Activated CD4-positive, alpha-beta T cell treated with anti-CD3 and anti-CD28 coated beads for 36 hours (primary cell): ENCODE measurements at regions not wholly inside any gene's neighbourhood (a gene's known extent, or its start where the extent isn't known, plus 50 kb on each side); places are given as distances from the start of the nearest gene placed in this dataset.

ENCODE experiments used
- ATAC-seq: fragments of 200-7000 bp; cut with Tn5 transposase; one replicate; pipeline ENCODE4 v1.10.0; 2021; ENCODE audit warnings: mild to moderate bottlenecking, moderate library complexity
- CTCF ChIA-PET: fragments of 350-600 bp; sonication (Branson Sonifier 250); formaldehyde crosslinking; loops from one replicate; lab custom pipeline; 2021; ENCODE audit warnings: antibody characterized with exemption; lab: Charles Lee
- POLR2A ChIA-PET: fragments of 350-600 bp; sonication (Branson Sonifier 250); formaldehyde crosslinking; loops from one replicate; lab custom pipeline; 2021; ENCODE audit warnings: antibody characterized with exemption, inconsistent platforms; lab: Charles Lee
- DNase-seq: peaks from one replicate; pipeline ENCODE4 v3.0.0-alpha.2; 2020
- H3K27ac Mint-ChIP-seq: one replicate; pipeline ENCODE4 v1.8.0; 2021; ENCODE audit warnings: mixed read lengths
- H3K27me3 Mint-ChIP-seq: one replicate; pipeline ENCODE4 v1.8.0; 2021; ENCODE audit warnings: mixed read lengths
- H3K36me3 Mint-ChIP-seq: one replicate; pipeline ENCODE4 v1.8.0; 2021; ENCODE audit warnings: low read depth, mixed read lengths
- H3K4me1 Mint-ChIP-seq: one replicate; pipeline ENCODE4 v1.8.0; 2021; ENCODE audit warnings: mixed read lengths
- H3K4me3 Mint-ChIP-seq: one replicate; pipeline ENCODE4 v1.8.0; 2021; ENCODE audit warnings: mild to moderate bottlenecking, moderate library complexity, mixed read lengths
- H3K9me3 Mint-ChIP-seq: one replicate; pipeline ENCODE4 v1.8.0; 2021; ENCODE audit warnings: low read depth, mixed read lengths
- intact Hi-C, 2 experiments: fragments of 100-400 bp; cut with DNase I in 1 of 2; cut with micrococcal nuclease in 1 of 2; formaldehyde crosslinking; loops; one replicate each; pipeline versions ENCODE4 v1.14.2 to v1.15.1; 2022 to 2024; cut with DNase I, micrococcal nuclease

GRCh38 chr20:39137299-39137698 lies 175.2 kb downstream of the DHX35 start:
- ChIA-PET CTCF (interaction anchor here (0.6 to 1.4 kb wide), 2 partner anchors 19 to 534 kb away, joined by 3 read pairs; no protein-coding TSS in a partner anchor), POLR2A (no interaction called here)
- intact Hi-C loops: no loop called here
- ATAC-seq (no peak), DNase-seq (no peak)
- Mint-ChIP-seq H3K4me3 (no peak overlapping the region), H3K4me1 (no peaks in the 10 kb centered on the region), H3K36me3 (no peaks in the 10 kb centered on the region), H3K9me3 (no peaks in the 10 kb centered on the region), H3K27ac (no peak overlapping the region), H3K27me3 (peaks cover 5% of the 10 kb centered on the region)

- intact Hi-C loops: no loop called here
- DNase-seq (no peak), ATAC-seq (no peak)
- CTCF ChIA-PET: interaction anchor here (0.6 to 0.7 kb wide), 2 partner anchors 21 to 534 kb away, joined by 3 read pairs; no protein-coding TSS in a partner anchor
- Mint-ChIP-seq H3K27ac (no peak overlapping the region), H3K4me1 (no peaks in the 10 kb centered on the region), H3K36me3 (no peaks in the 10 kb centered on the region), H3K9me3 (no peaks in the 10 kb centered on the region), H3K27me3 (peaks cover 5% of the 10 kb centered on the region), H3K4me3 (no peak overlapping the region)
- POLR2A ChIA-PET: no interaction called here
These were observed 174.7 kb downstream of the DHX35 start for GRCh38 chr20:39136798-39137197.

GRCh38 chr20:39135885-39136544 lies 173.9 kb downstream of the DHX35 start:
- H3K4me3 Mint-ChIP-seq: no peak overlapping the region
- no peaks in the 10 kb centered on the region for H3K4me1 Mint-ChIP-seq
- DNase-seq (no peak), ATAC-seq (no peak)
- intact Hi-C loops: no loop called here
- H3K9me3 Mint-ChIP-seq: no peaks in the 10 kb centered on the region
- ChIA-PET CTCF (interaction anchor here (0.7 kb wide), 1 partner anchor 22 kb away, joined by 3 read pairs; no protein-coding TSS in a partner anchor), POLR2A (no interaction called here)
- H3K36me3 Mint-ChIP-seq: no peaks in the 10 kb centered on the region
- no peak overlapping the region for H3K27ac Mint-ChIP-seq
- H3K27me3 Mint-ChIP-seq: peaks cover 5% of the 10 kb centered on the region

GRCh38 chr20:39133201-39133600 lies 171.1 kb downstream of the DHX35 start:
- intact Hi-C loops: no loop called here
- no peak for ATAC-seq
- Mint-ChIP-seq H3K9me3 (no peaks in the 10 kb centered on the region), H3K27me3 (peaks cover 3% of the 10 kb centered on the region), H3K4me3 (no peak overlapping the region), H3K27ac (no peak overlapping the region), H3K36me3 (no peaks in the 10 kb centered on the region), H3K4me1 (no peaks in the 10 kb centered on the region)
- ChIA-PET POLR2A (no interaction called here), CTCF (no interaction called here)
- DNase-seq: no peak

- Mint-ChIP-seq H3K36me3 (no peaks in the 10 kb centered on the region), H3K4me3 (no peak overlapping the region), H3K9me3 (no peaks in the 10 kb centered on the region), H3K27me3 (peaks cover 3% of the 10 kb centered on the region), H3K27ac (no peak overlapping the region), H3K4me1 (no peaks in the 10 kb centered on the region)
- ChIA-PET POLR2A (no interaction called here), CTCF (no interaction called here)
- ATAC-seq (no peak), DNase-seq (no peak)
- intact Hi-C loops: no loop called here
These were observed 170.4 kb downstream of the DHX35 start for GRCh38 chr20:39132511-39132910.

- ChIA-PET POLR2A (no interaction called here), CTCF (interaction anchor here (0.8 kb wide), 1 partner anchor 174 kb away, joined by 3 read pairs; no protein-coding TSS in a partner anchor)
- no peak for ATAC-seq
- Mint-ChIP-seq H3K27ac (no peak overlapping the region), H3K4me3 (no peak overlapping the region), H3K4me1 (no peaks in the 10 kb centered on the region), H3K36me3 (no peaks in the 10 kb centered on the region), H3K27me3 (peaks cover 3% of the 10 kb centered on the region), H3K9me3 (no peaks in the 10 kb centered on the region)
- intact Hi-C loops: no loop called here
- DNase-seq: no peak
These were observed 169.9 kb downstream of the DHX35 start for GRCh38 chr20:39132093-39132492.

- H3K36me3 Mint-ChIP-seq: no peaks in the 10 kb centered on the region
- ChIA-PET CTCF (no interaction called here), POLR2A (no interaction called here)
- DNase-seq (no peak), ATAC-seq (no peak)
- H3K4me3 Mint-ChIP-seq: no peak overlapping the region
- no peak overlapping the region for H3K27ac Mint-ChIP-seq
- peaks cover 2% of the 10 kb centered on the region for H3K27me3 Mint-ChIP-seq
- intact Hi-C loops: no loop called here
- no peaks in the 10 kb centered on the region for H3K9me3 Mint-ChIP-seq
- no peaks in the 10 kb centered on the region for H3K4me1 Mint-ChIP-seq
These were observed 168.5 kb downstream of the DHX35 start for GRCh38 chr20:39130627-39131026.

- no peak for DNase-seq
- intact Hi-C loops: no loop called here
- H3K4me1 Mint-ChIP-seq: no peaks in the 10 kb centered on the region
- H3K27me3 Mint-ChIP-seq: peaks cover 5% of the 10 kb centered on the region
- ChIA-PET POLR2A (no interaction called here), CTCF (no interaction called here)
- no peak overlapping the region for H3K4me3 Mint-ChIP-seq
- no peak overlapping the region for H3K27ac Mint-ChIP-seq
- H3K36me3 Mint-ChIP-seq: no peaks in the 10 kb centered on the region
- no peak for ATAC-seq
- H3K9me3 Mint-ChIP-seq: no peaks in the 10 kb centered on the region
These were observed 167.4 kb downstream of the DHX35 start for GRCh38 chr20:39129523-39129922.

- intact Hi-C loops: no loop called here
- no peak overlapping the region for H3K4me3 Mint-ChIP-seq
- H3K4me1 Mint-ChIP-seq: no peaks in the 10 kb centered on the region
- CTCF ChIA-PET: interaction anchor here (1.0 kb wide), 1 partner anchor 16 kb away, joined by 3 read pairs; no protein-coding TSS in a partner anchor
- H3K27me3 Mint-ChIP-seq: peaks cover 22% of the 10 kb centered on the region
- no peaks in the 10 kb centered on the region for H3K9me3 Mint-ChIP-seq
- no peak overlapping the region for H3K27ac Mint-ChIP-seq
- no peak for DNase-seq
- ATAC-seq: no peak
- POLR2A ChIA-PET: no interaction called here
- H3K36me3 Mint-ChIP-seq: no peaks in the 10 kb centered on the region
These were observed 161.9 kb downstream of the DHX35 start for GRCh38 chr20:39124064-39124463.

GRCh38 chr20:39123185-39123557 lies 161.0 kb downstream of the DHX35 start:
- POLR2A ChIA-PET: no interaction called here
- CTCF ChIA-PET: interaction anchor here (1.0 kb wide), 1 partner anchor 15 kb away, joined by 3 read pairs; no protein-coding TSS in a partner anchor
- Mint-ChIP-seq H3K36me3 (no peaks in the 10 kb centered on the region), H3K27ac (no peak overlapping the region), H3K4me3 (no peak overlapping the region), H3K9me3 (no peaks in the 10 kb centered on the region), H3K27me3 (peaks cover 22% of the 10 kb centered on the region), H3K4me1 (no peaks in the 10 kb centered on the region)
- ATAC-seq (no peak), DNase-seq (no peak)
- intact Hi-C loops: no loop called here

GRCh38 chr20:39117491-39117890 lies 155.3 kb downstream of the DHX35 start:
- intact Hi-C loops: no loop called here
- ATAC-seq (no peak), DNase-seq (no peak)
- H3K9me3 Mint-ChIP-seq: no peaks in the 10 kb centered on the region
- ChIA-PET POLR2A (no interaction called here), CTCF (interaction anchor here (0.6 to 1.7 kb wide), 3 partner anchors 9 to 210 kb away, joined by 3 to 5 read pairs (median 3); no protein-coding TSS in a partner anchor)
- no peak overlapping the region for H3K4me3 Mint-ChIP-seq
- no peaks in the 10 kb centered on the region for H3K4me1 Mint-ChIP-seq
- H3K36me3 Mint-ChIP-seq: no peaks in the 10 kb centered on the region
- no peak overlapping the region for H3K27ac Mint-ChIP-seq
- peaks cover 26% of the 10 kb centered on the region for H3K27me3 Mint-ChIP-seq

- Mint-ChIP-seq H3K9me3 (no peaks in the 10 kb centered on the region), H3K36me3 (no peaks in the 10 kb centered on the region), H3K27me3 (peaks cover 28% of the 10 kb centered on the region), H3K4me1 (no peaks in the 10 kb centered on the region), H3K27ac (no peak overlapping the region), H3K4me3 (no peak overlapping the region)
- no peak for DNase-seq
- intact Hi-C loops: no loop called here
- ChIA-PET POLR2A (no interaction called here), CTCF (no interaction called here)
- no peak for ATAC-seq
These were observed 153.9 kb downstream of the DHX35 start for GRCh38 chr20:39116020-39116419.
